Cardiac fibroblast (primary cell): ENCODE measurements at regions not wholly inside any gene's neighbourhood (a gene's known extent, or its start where the extent isn't known, plus 50 kb on each side); places are given as distances from the start of the nearest gene placed in this dataset.

Experiments used
- DNase-seq, 2 donors: peaks; one replicate each; pipeline versions ENCODE4 v3.0.0 to v3.0.0-alpha.2; 2010; ENCODE audit warnings: low read depth in 2 of 2
- H3K4me3 ChIP-seq, 2 donors: replicated peaks in 1 of 2; 1 replicate in 1 of 2; 2 replicates in 1 of 2; pipeline ENCODE4 v1.5.1; 2011; ENCODE audit warnings: low read depth in 2 of 2, low read length in 2 of 2, mild to moderate bottlenecking in 2 of 2, moderate library complexity in 1 of 2
- CTCF ChIP-seq: IDR thresholded peaks from one replicate; pipeline ENCODE4 v1.5.1; 2011; ENCODE audit warnings: low read depth, mild to moderate bottlenecking, low read length, inconsistent platforms

DNA sequence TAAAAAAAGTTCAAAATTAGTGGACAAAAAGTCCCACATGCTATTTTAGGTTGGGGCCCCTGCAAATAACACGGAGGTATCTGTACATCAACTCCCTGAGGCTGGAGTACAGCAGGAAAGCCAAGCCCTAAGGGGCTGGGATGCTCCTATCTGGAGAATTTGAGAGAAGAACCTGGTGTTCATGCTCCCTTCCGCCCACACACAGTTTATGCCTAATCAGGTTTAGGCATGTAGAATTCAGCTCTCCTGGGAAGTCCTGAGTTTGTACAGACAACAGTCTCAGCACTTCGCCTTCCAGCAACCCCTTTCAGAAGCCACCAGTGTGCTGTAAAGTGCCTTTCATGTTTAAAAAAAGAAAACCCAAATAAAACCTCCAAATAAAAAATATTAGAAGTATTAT lies 237.3 kb upstream of the GRIP1 start:
- no peak for DNase-seq
- no peak for TF ChIP-seq CTCF
- H3K4me3 ChIP-seq: no peak overlapping the region

GRCh38 chr12:66919466-66919865 lies 240.6 kb upstream of the GRIP1 start:
- H3K4me3 ChIP-seq: no peak overlapping the region
- no peak for DNase-seq
- TF ChIP-seq CTCF: no peak

DNA sequence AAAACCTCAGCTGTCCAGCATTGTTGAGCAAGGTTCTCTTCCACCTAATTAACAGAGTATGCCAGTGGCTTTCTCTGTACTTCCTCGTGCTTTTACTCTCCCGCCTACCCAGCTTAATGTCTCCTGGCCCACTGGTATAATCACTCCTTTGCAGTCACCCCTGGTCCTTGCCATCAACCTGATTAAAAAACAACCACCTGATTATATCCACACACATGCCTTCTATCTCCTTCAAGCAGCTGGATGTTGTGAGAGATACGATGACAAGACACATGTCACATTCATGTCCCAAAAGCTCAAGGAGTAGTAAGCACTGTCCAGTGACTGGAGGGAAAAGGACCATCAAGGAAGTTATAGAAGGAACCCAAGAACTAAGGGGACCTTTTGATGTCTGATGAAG lies 241.3 kb upstream of the GRIP1 start:
- no peak overlapping the region for H3K4me3 ChIP-seq
- no peak for TF ChIP-seq CTCF
- no peak for DNase-seq

- no peak for DNase-seq
- TF ChIP-seq CTCF: no peak
- no peak overlapping the region for H3K4me3 ChIP-seq
Measured at GRCh38 chr12:66921151-66921550, 242.3 kb upstream of the GRIP1 start.

GRCh38 chr12:66925083-66925482 lies 246.2 kb upstream of the GRIP1 start:
- no peak for DNase-seq
- TF ChIP-seq CTCF: no peak
- no peak overlapping the region for H3K4me3 ChIP-seq

- TF ChIP-seq CTCF: no peak
- H3K4me3 ChIP-seq: no peak overlapping the region
- DNase-seq: no peak
Measured at GRCh38 chr12:66929121-66929520, 250.2 kb upstream of the GRIP1 start.

- no peak overlapping the region for H3K4me3 ChIP-seq
- no peak for TF ChIP-seq CTCF
Measured at GRCh38 chr12:66931091-66931490, 252.2 kb upstream of the GRIP1 start.

More at GRCh38 chr12:66931091-66931490, 252.2 kb upstream of the GRIP1 start:
- DNase-seq: no peak
